GM18909 (cell line): ENCODE measurements at regions not wholly inside any gene's neighbourhood (a gene's known extent, or its start where the extent isn't known, plus 50 kb on each side); places are given as distances from the start of the nearest gene placed in this dataset.
"Not testable (repeated sequence)": the region's sequence is repeated elsewhere in the genome, so short reads cannot be mapped to it uniquely, and the experiment has no call there.

Source experiments
- ATAC-seq: cut with Tn5 transposase; IDR thresholded peaks from one replicate; pipeline ENCODE4 v1.9.1; 2021; ENCODE audit warnings: mild to moderate bottlenecking; ENCODE audit not compliant: unreplicated experiment, poor library complexity

GRCh38 chr3:72505539-72506405 lies 342.5 kb downstream of the SHQ1 start:
- no peak for ATAC-seq

- ATAC-seq, result not testable (repeated sequence)
Measured at GRCh38 chr3:72497501-72497900, 350.7 kb downstream of the SHQ1 start.

GRCh38 chr3:72496051-72496670 lies 352.1 kb downstream of the SHQ1 start:
- peak; percentile 61 for ATAC-seq

- ATAC-seq, result no peak
Measured at GRCh38 chr3:72494626-72495025, 353.6 kb downstream of the SHQ1 start.

GRCh38 chr3:72494130-72494529 lies 354.1 kb downstream of the SHQ1 start:
- ATAC-seq, result no peak

- ATAC-seq, result no peak
Measured at GRCh38 chr3:72492240-72492639, 356.0 kb downstream of the SHQ1 start.

- ATAC-seq, result no peak
Measured at GRCh38 chr3:72490688-72491435, 357.4 kb downstream of the SHQ1 start.

GRCh38 chr3:72489901-72490300 lies 358.3 kb downstream of the SHQ1 start:
- ATAC-seq, result no peak

- no peak for ATAC-seq
Measured at GRCh38 chr3:72488738-72489035, 359.6 kb downstream of the SHQ1 start.

- ATAC-seq, result no peak
Measured at GRCh38 chr3:72487946-72488737, 360.1 kb downstream of the SHQ1 start.

- peak; percentile 33 for ATAC-seq
Measured at GRCh38 chr3:72487078-72487765, 361.0 kb downstream of the SHQ1 start.

- ATAC-seq, result no peak
Measured at GRCh38 chr3:72485641-72486040, 362.6 kb downstream of the SHQ1 start.

GRCh38 chr3:72483554-72484104 lies 364.6 kb downstream of the SHQ1 start:
- ATAC-seq, result no peak

- ATAC-seq, result peak; percentile 53
Measured at GRCh38 chr3:72482589-72483321, 365.5 kb downstream of the SHQ1 start.

- no peak for ATAC-seq
Measured at GRCh38 chr3:72481542-72481941, 366.7 kb downstream of the SHQ1 start.

- no peak for ATAC-seq
Measured at GRCh38 chr3:72480366-72480765, 367.9 kb downstream of the SHQ1 start.

- ATAC-seq, result no peak
Measured at GRCh38 chr3:72479651-72480215, 368.5 kb downstream of the SHQ1 start.

- no peak for ATAC-seq
Measured at GRCh38 chr3:72476139-72476483, 372.1 kb downstream of the SHQ1 start.
